NCI-H510A (cell line): ENCODE measurements at regions not wholly inside any gene's neighbourhood (a gene's known extent, or its start where the extent isn't known, plus 50 kb on each side); places are given as distances from the start of the nearest gene placed in this dataset.
A peak's percentile ranks its signal among the peaks of the same experiment; 100 is the strongest.
"Not testable (repeated sequence)": the region's sequence is repeated elsewhere in the genome, so short reads cannot be mapped to it uniquely, and the experiment has no call there.

Experiments used
- DNase-seq: peaks from one replicate; lab custom pipeline; 2025; lab: John Stamatoyannopoulos, UW

GRCh38 chr5:12658871-12659446 is 754.7 kb upstream of the CTNND2 start:
- DNase-seq, result no peak

GRCh38 chr5:12657914-12658474 is 753.7 kb upstream of the CTNND2 start:
- DNase-seq, result not testable (repeated sequence)

- no peak for DNase-seq
Observed at GRCh38 chr5:12655675-12656074, 751.4 kb upstream of the CTNND2 start.

- no peak for DNase-seq
Observed at GRCh38 chr5:12652201-12652600, 748.0 kb upstream of the CTNND2 start.

- DNase-seq, result no peak
Observed at GRCh38 chr5:12648558-12648957, 744.3 kb upstream of the CTNND2 start.

- DNase-seq, result no peak
Observed at GRCh38 chr5:12647613-12648012, 743.4 kb upstream of the CTNND2 start.

GRCh38 chr5:12645582-12645981 is 741.3 kb upstream of the CTNND2 start:
- DNase-seq, result no peak

GRCh38 chr5:12636209-12636608 is 732.0 kb upstream of the CTNND2 start:
- DNase-seq, result no peak

- no peak for DNase-seq
Observed at GRCh38 chr5:12626556-12626955, 722.3 kb upstream of the CTNND2 start.

- DNase-seq, result no peak
Observed at GRCh38 chr5:12625667-12626263, 721.5 kb upstream of the CTNND2 start.

GRCh38 chr5:12624776-12625560 is 720.7 kb upstream of the CTNND2 start:
- DNase-seq, result no peak

- DNase-seq, result no peak
Observed at GRCh38 chr5:12623408-12623807, 719.2 kb upstream of the CTNND2 start.

- DNase-seq, result no peak
Observed at GRCh38 chr5:12616093-12616492, 711.8 kb upstream of the CTNND2 start.

GRCh38 chr5:12615141-12615820 is 711.0 kb upstream of the CTNND2 start:
- no peak for DNase-seq

GRCh38 chr5:12614608-12615007 is 710.4 kb upstream of the CTNND2 start:
- DNase-seq, result no peak

GRCh38 chr5:12611132-12611531 is 706.9 kb upstream of the CTNND2 start:
- no peak for DNase-seq

- DNase-seq, result not testable (repeated sequence)
Observed at GRCh38 chr5:12607817-12608216, 703.6 kb upstream of the CTNND2 start.

- DNase-seq, result no peak
Observed at GRCh38 chr5:12592228-12592627, 688.0 kb upstream of the CTNND2 start.

GRCh38 chr5:12586406-12586805 is 682.2 kb upstream of the CTNND2 start:
- DNase-seq, result no peak

GRCh38 chr5:12578803-12579202 is 674.6 kb upstream of the CTNND2 start:
- not testable (repeated sequence) for DNase-seq

GRCh38 chr5:12576953-12577352 is 672.7 kb upstream of the CTNND2 start:
- DNase-seq, result not testable (repeated sequence)

GRCh38 chr5:12574298-12575093 is 670.2 kb upstream of the CTNND2 start:
- DNase-seq, result peak; percentile 94
